GM23338 (cell line): ENCODE measurements at regions not wholly inside any gene's neighbourhood (a gene's known extent, or its start where the extent isn't known, plus 50 kb on each side); places are given as distances from the start of the nearest gene placed in this dataset.

Experiments used
- ATAC-seq: fragments of 200-7000 bp; cut with Tn5 transposase; 3 replicates; pipeline ENCODE4 v1.9.1; 2020
- DNase-seq: peaks from one replicate; pipeline ENCODE4 v3.0.0-alpha.2; 2015; ENCODE audit warnings: low spot score
- H2AFZ ChIP-seq: fragments of 200-600 bp; sonication (generic); 2 replicates; pipeline ENCODE4 v1.8.0; 2016; ENCODE audit warnings: antibody characterized with exemption, mild to moderate bottlenecking, moderate library complexity
- H3F3A ChIP-seq: fragments of 200-600 bp; sonication (generic); replicated peaks from 2 replicates; pipeline ENCODE4 v1.8.0; 2017; ENCODE audit warnings: antibody characterized with exemption, mixed run types, low read depth
- H3K27ac ChIP-seq: fragments of 200-600 bp; sonication (generic); 2 replicates; pipeline ENCODE4 v1.6.1; 2016; ENCODE audit warnings: low read depth
- H3K27me3 ChIP-seq: fragments of 200-600 bp; sonication (generic); 2 replicates; pipeline ENCODE4 v1.8.0; 2016; ENCODE audit warnings: mild to moderate bottlenecking, mixed run types, moderate library complexity; ENCODE audit not compliant: insufficient read depth
- H3K36me3 ChIP-seq: fragments of 200-600 bp; sonication (generic); 2 replicates; pipeline ENCODE4 v1.8.0; 2016; ENCODE audit warnings: mild to moderate bottlenecking; ENCODE audit not compliant: insufficient read depth
- H3K4me1 ChIP-seq: fragments of 200-600 bp; sonication (generic); 2 replicates; pipeline ENCODE4 v1.8.0; 2016; ENCODE audit warnings: mild to moderate bottlenecking, moderate library complexity; ENCODE audit not compliant: insufficient read depth
- H3K4me2 ChIP-seq: fragments of 200-600 bp; sonication (generic); 2 replicates; pipeline ENCODE4 v1.7.1; 2017; ENCODE audit warnings: mixed run types
- H3K4me3 ChIP-seq: fragments of 200-600 bp; sonication (generic); 2 replicates; pipeline ENCODE4 v1.6.1; 2016; ENCODE audit warnings: mixed run types
- H3K79me2 ChIP-seq: fragments of 200-600 bp; sonication (generic); replicated peaks from 2 replicates; pipeline ENCODE4 v1.8.0; 2017; ENCODE audit warnings: mild to moderate bottlenecking; ENCODE audit not compliant: insufficient read depth
- H3K9me2 ChIP-seq: fragments of 200-600 bp; sonication (generic); 2 replicates; pipeline ENCODE4 v1.8.0; 2017; ENCODE audit not compliant: insufficient read depth
- H4K20me1 ChIP-seq: fragments of 200-600 bp; sonication (generic); replicated peaks from 2 replicates; pipeline ENCODE4 v1.8.0; 2017; ENCODE audit warnings: mild to moderate bottlenecking; ENCODE audit not compliant: insufficient read depth
- H3K27ac Mint-ChIP-seq: 2 replicates; pipeline ENCODE4 v1.8.0; 2020; ENCODE audit warnings: inconsistent platforms, mild to moderate bottlenecking, moderate library complexity, mixed read lengths
- H3K27me3 Mint-ChIP-seq: 3 replicates; pipeline ENCODE4 v1.8.0; 2022; ENCODE audit warnings: low read depth, mild to moderate bottlenecking, moderate library complexity, mixed read lengths, inconsistent platforms; ENCODE audit not compliant: insufficient read depth, poor library complexity
- H3K36me3 Mint-ChIP-seq: 3 replicates; pipeline ENCODE4 v1.8.0; 2021; ENCODE audit warnings: low read depth, mild to moderate bottlenecking, inconsistent platforms, moderate library complexity, mixed read lengths
- H3K4me1 Mint-ChIP-seq: 3 replicates; pipeline ENCODE4 v1.8.0; 2020; ENCODE audit warnings: mild to moderate bottlenecking, inconsistent platforms, mixed read lengths
- H3K4me3 Mint-ChIP-seq: 3 replicates; pipeline ENCODE4 v1.8.0; 2021; ENCODE audit warnings: moderate library complexity, mild to moderate bottlenecking, inconsistent platforms, mixed read lengths
- H3K9me3 Mint-ChIP-seq: 3 replicates; pipeline ENCODE4 v1.8.0; 2020; ENCODE audit warnings: moderate library complexity, mild to moderate bottlenecking, inconsistent platforms, mixed read lengths
- CREB1 ChIP-seq: fragments of 250-450 bp; sonication (Bioruptor Pico); IDR thresholded peaks from 2 replicates; pipeline ENCODE4 v1.5.0; 2020; ENCODE audit warnings: low read depth, mild to moderate bottlenecking, moderate library complexity
- CTCF ChIP-seq, 2 experiments: fragments of 200-600 bp in 1 of 2; sonication (generic) in 1 of 2; conservative IDR thresholded peaks; 2 replicates each; pipeline versions ENCODE4 v1.5.1 to v1.6.1; 2016 to 2017; ENCODE audit warnings: antibody characterized with exemption in 2 of 2, low read depth in 2 of 2, mild to moderate bottlenecking in 2 of 2, moderate library complexity in 1 of 2
- EZH2phosphoT487 ChIP-seq: fragments of 200-600 bp; sonication (generic); IDR thresholded peaks from one replicate; pipeline ENCODE4 v1.8.1; 2018; ENCODE audit warnings: antibody characterized with exemption; ENCODE audit not compliant: unreplicated experiment
- JUNB ChIP-seq: IDR thresholded peaks from one replicate; pipeline ENCODE4 v1.6.1; 2016; ENCODE audit warnings: antibody characterized with exemption; ENCODE audit not compliant: unreplicated experiment
- NANOG ChIP-seq: IDR thresholded peaks from 2 replicates; pipeline ENCODE4 v1.6.1; 2016; ENCODE audit warnings: antibody characterized with exemption, borderline replicate concordance
- POLR2AphosphoS5 ChIP-seq: IDR thresholded peaks from 2 replicates; pipeline ENCODE4 v1.6.1; 2016; ENCODE audit warnings: antibody characterized with exemption, low read depth
- REST ChIP-seq: IDR thresholded peaks from one replicate; pipeline ENCODE4 v1.6.1; 2018; ENCODE audit warnings: antibody characterized with exemption; ENCODE audit not compliant: unreplicated experiment
- STAT1 ChIP-seq: IDR thresholded peaks from one replicate; pipeline ENCODE4 v1.6.1; 2016; ENCODE audit warnings: antibody characterized with exemption; ENCODE audit not compliant: unreplicated experiment
- ZNF331 ChIP-seq: fragments of 250-450 bp; sonication (Bioruptor Pico); IDR thresholded peaks from 2 replicates; pipeline ENCODE4 v1.5.0; 2020; ENCODE audit warnings: low read depth, mild to moderate bottlenecking, moderate library complexity
- ZNF462 ChIP-seq: fragments of 250-450 bp; sonication (Bioruptor Pico); IDR thresholded peaks from 2 replicates; pipeline ENCODE4 v1.5.0; 2020; ENCODE audit warnings: mild to moderate bottlenecking, moderate library complexity

- no peak for DNase-seq
- H3K4me3 Mint-ChIP-seq: no peak overlapping the region
- H3K27ac Mint-ChIP-seq: no peak overlapping the region
These were observed 220.8 kb upstream of the UBE2E3 start for GRCh38 chr2:180759631-180760030.

More at GRCh38 chr2:180759631-180760030, 220.8 kb upstream of the UBE2E3 start:
- Histone ChIP-seq H3K9me2 (peaks cover 6% of the 10 kb centered on the region), H4K20me1 (no peaks in the 10 kb centered on the region), H3K4me3 (no peak overlapping the region), H2AFZ (no peak overlapping the region), H3K4me1 (peaks cover 10% of the 10 kb centered on the region; the same call in 1 of the 2 replicates), H3K79me2 (no peaks in the 10 kb centered on the region), H3K27me3 (no peaks in the 10 kb centered on the region), H3F3A (no peaks in the 10 kb centered on the region), H3K27ac (no peak overlapping the region), H3K36me3 (no peaks in the 10 kb centered on the region), H3K4me2 (no peak overlapping the region)
- ATAC-seq: no peak
- Mint-ChIP-seq H3K4me1 (peaks cover 17% of the 10 kb centered on the region), H3K36me3 (no peaks in the 10 kb centered on the region), H3K27me3 (no peaks in the 10 kb centered on the region), H3K9me3 (no peaks in the 10 kb centered on the region)
- TF ChIP-seq STAT1 (no peak), CREB1 (CRISPR knock-in tag) (no peak), NANOG (no peak), EZH2phosphoT487 (no peak), REST (no peak), POLR2AphosphoS5 (no peak), ZNF331 (no peak), JUNB (no peak), ZNF462 (CRISPR knock-in tag) (no peak), CTCF (conservative IDR thresholded peaks at IDR 0.05; ENCODE audit: low read depth in 2 of 2) (no peak)
